Skeletal muscle tissue (tissue), 3 donors: ENCODE measurements at regions not wholly inside any gene's neighbourhood (a gene's known extent, or its start where the extent isn't known, plus 50 kb on each side); places are given as distances from the start of the nearest gene placed in this dataset.

Source experiments
- H3K27ac ChIP-seq: one replicate; pipeline ENCODE4 v1.7.0; 2013; ENCODE audit warnings: mild to moderate bottlenecking, low read depth, low read length, inconsistent platforms
- H3K27me3 ChIP-seq, 3 donors: one replicate each; pipeline ENCODE4 v1.7.0; 2013; ENCODE audit warnings: low read length in 3 of 3; ENCODE audit not compliant: control insufficient read depth in 3 of 3, insufficient read depth in 3 of 3
- H3K36me3 ChIP-seq, 3 donors: one replicate each; pipeline ENCODE4 v1.7.0; 2013; ENCODE audit warnings: low read length in 3 of 3; ENCODE audit not compliant: control insufficient read depth in 3 of 3, insufficient read depth in 3 of 3
- H3K4me1 ChIP-seq, 3 donors: one replicate each; pipeline ENCODE4 v1.7.0; 2013; ENCODE audit warnings: low read length in 3 of 3, mild to moderate bottlenecking in 3 of 3; ENCODE audit not compliant: control insufficient read depth in 3 of 3, insufficient read depth in 3 of 3
- H3K4me3 ChIP-seq, 3 donors: one replicate each; pipeline ENCODE4 v1.7.0; 2013; ENCODE audit warnings: low read length in 3 of 3
- H3K9ac ChIP-seq, 3 donors: one replicate each; pipeline ENCODE4 v1.7.0; 2013; ENCODE audit warnings: low read length in 3 of 3, mild to moderate bottlenecking in 3 of 3, moderate library complexity in 2 of 3, low read depth in 1 of 3
- H3K9me3 ChIP-seq, 3 donors: one replicate each; pipeline ENCODE4 v1.7.0; 2013; ENCODE audit warnings: low read length in 3 of 3; ENCODE audit not compliant: control insufficient read depth in 3 of 3
- donor health status: Osteomylitis.

- no peak overlapping the region for H3K4me3 ChIP-seq
- H3K9me3 ChIP-seq: peaks cover 0 to 3% (median 0%) of the 10 kb centered on the region in 3 donors
- no peaks in the 10 kb centered on the region for H3K27me3 ChIP-seq
- H3K36me3 ChIP-seq: no peaks in the 10 kb centered on the region
- peaks cover 0 to 3% (median 0%) of the 10 kb centered on the region in 3 donors for H3K4me1 ChIP-seq
- H3K9ac ChIP-seq: no peak overlapping the region
- no peak overlapping the region for H3K27ac ChIP-seq
These were observed 70.2 kb upstream of the ALDH1A1 start for GRCh38 chr9:73023025-73023541.

GRCh38 chr9:73022353-73022752, 69.5 kb upstream of the ALDH1A1 start:
- Histone ChIP-seq H3K36me3 (no peaks in the 10 kb centered on the region), H3K4me3 (no peak overlapping the region), H3K4me1 (peaks cover 0 to 3% (median 0%) of the 10 kb centered on the region in 3 donors), H3K9ac (no peak overlapping the region), H3K27ac (no peak overlapping the region), H3K27me3 (no peaks in the 10 kb centered on the region), H3K9me3 (peaks cover 0 to 3% (median 0%) of the 10 kb centered on the region in 3 donors)

- peaks cover 0 to 3% (median 0%) of the 10 kb centered on the region in 3 donors for H3K4me1 ChIP-seq
- no peaks in the 10 kb centered on the region for H3K36me3 ChIP-seq
- no peaks in the 10 kb centered on the region for H3K27me3 ChIP-seq
- H3K9ac ChIP-seq: no peak overlapping the region
- peaks cover 0 to 3% (median 0%) of the 10 kb centered on the region in 3 donors for H3K9me3 ChIP-seq
- no peak overlapping the region for H3K27ac ChIP-seq
- no peak overlapping the region for H3K4me3 ChIP-seq
These were observed 68.0 kb upstream of the ALDH1A1 start for GRCh38 chr9:73020877-73021276.

- Histone ChIP-seq H3K9me3 (peaks cover 0 to 3% (median 0%) of the 10 kb centered on the region in 3 donors), H3K36me3 (no peaks in the 10 kb centered on the region), H3K4me1 (peaks cover 3 to 4% (median 3%) of the 10 kb centered on the region in 3 donors), H3K4me3 (no peak overlapping the region), H3K27me3 (no peaks in the 10 kb centered on the region), H3K9ac (no peak overlapping the region), H3K27ac (no peak overlapping the region)
These were observed 61.2 kb upstream of the ALDH1A1 start for GRCh38 chr9:73014011-73014410.

- H3K27ac ChIP-seq: no peak overlapping the region
- no peak overlapping the region for H3K9ac ChIP-seq
- no peaks in the 10 kb centered on the region for H3K27me3 ChIP-seq
- H3K36me3 ChIP-seq: no peaks in the 10 kb centered on the region
- H3K4me1 ChIP-seq: peaks cover 3 to 4% (median 3%) of the 10 kb centered on the region in 3 donors
- no peak overlapping the region for H3K4me3 ChIP-seq
- H3K9me3 ChIP-seq: no peaks in the 10 kb centered on the region
These were observed 59.1 kb upstream of the ALDH1A1 start for GRCh38 chr9:73011956-73012355.

GRCh38 chr9:73011181-73011750, 58.4 kb upstream of the ALDH1A1 start:
- no peaks in the 10 kb centered on the region for H3K36me3 ChIP-seq
- H3K4me1 ChIP-seq: peaks cover 3 to 4% (median 3%) of the 10 kb centered on the region in 3 donors
- H3K4me3 ChIP-seq: no peak overlapping the region
- no peaks in the 10 kb centered on the region for H3K9me3 ChIP-seq
- no peak overlapping the region for H3K9ac ChIP-seq
- no peak overlapping the region for H3K27ac ChIP-seq
- H3K27me3 ChIP-seq: no peaks in the 10 kb centered on the region

DNA sequence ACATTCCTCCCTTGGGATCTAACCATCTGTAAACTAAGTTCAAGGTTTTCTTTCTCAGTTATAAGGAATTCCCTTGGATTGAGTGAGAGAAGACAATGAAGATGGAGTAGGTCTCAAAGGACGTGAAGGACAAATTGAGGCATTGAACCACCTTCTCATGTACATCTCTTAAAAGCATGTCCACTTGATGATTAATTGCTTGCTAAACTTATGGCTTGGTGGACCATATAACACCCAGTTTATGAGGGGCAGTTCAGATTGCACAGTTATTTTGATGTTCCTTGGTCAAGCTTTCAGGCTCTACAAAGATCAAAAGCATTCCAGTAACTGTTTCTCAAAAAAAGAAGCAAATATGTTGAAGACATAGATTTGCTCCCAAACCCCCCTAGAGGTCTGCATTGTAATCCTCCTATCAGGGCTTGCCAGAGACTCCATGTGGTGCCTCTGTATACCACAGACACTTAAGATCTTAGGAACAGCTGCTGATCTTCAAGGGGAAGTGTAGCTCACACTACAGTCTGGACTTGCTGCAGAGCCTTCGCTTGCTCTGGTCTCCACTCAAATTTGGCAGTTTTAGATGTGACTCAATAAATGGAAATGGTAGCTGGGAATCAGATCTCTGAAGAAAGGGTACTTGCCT, 56.9 kb upstream of the ALDH1A1 start:
- Histone ChIP-seq H3K27ac (no peak overlapping the region), H3K27me3 (no peaks in the 10 kb centered on the region), H3K36me3 (no peaks in the 10 kb centered on the region), H3K9ac (no peak overlapping the region), H3K4me1 (peaks cover 3 to 4% (median 3%) of the 10 kb centered on the region in 3 donors), H3K4me3 (no peak overlapping the region), H3K9me3 (no peaks in the 10 kb centered on the region)

- peaks cover 3 to 4% (median 3%) of the 10 kb centered on the region in 3 donors for H3K4me1 ChIP-seq
- no peaks in the 10 kb centered on the region for H3K27me3 ChIP-seq
- H3K9me3 ChIP-seq: no peaks in the 10 kb centered on the region
- H3K9ac ChIP-seq: no peak overlapping the region
- no peak overlapping the region for H3K27ac ChIP-seq
- no peaks in the 10 kb centered on the region for H3K36me3 ChIP-seq
- no peak overlapping the region for H3K4me3 ChIP-seq
These were observed 55.3 kb upstream of the ALDH1A1 start for GRCh38 chr9:73007966-73008672.

- Histone ChIP-seq H3K36me3 (no peaks in the 10 kb centered on the region), H3K9me3 (no peaks in the 10 kb centered on the region), H3K27ac (no peak overlapping the region), H3K4me3 (no peak overlapping the region), H3K4me1 (peaks cover 3 to 4% (median 3%) of the 10 kb centered on the region in 3 donors), H3K9ac (no peak overlapping the region), H3K27me3 (no peaks in the 10 kb centered on the region)
These were observed 54.1 kb upstream of the ALDH1A1 start for GRCh38 chr9:73006986-73007385.
